Lower lobe of right lung (tissue), 2 donors: ENCODE measurements at regions not wholly inside any gene's neighbourhood (a gene's known extent, or its start where the extent isn't known, plus 50 kb on each side); places are given as distances from the start of the nearest gene placed in this dataset.

Source experiments
- ATAC-seq, 2 donors: fragments of 200-7000 bp; cut with Tn5 transposase; one replicate each; pipeline ENCODE4 v1.9.1; 2020 to 2022; ENCODE audit warnings: mild to moderate bottlenecking in 2 of 2, moderate library complexity in 2 of 2
- DNase-seq: peaks from one replicate; pipeline ENCODE4 v3.0.0-alpha.2; 2020
- H3K27ac ChIP-seq: fragments of 200-600 bp; one replicate; pipeline ENCODE4 v1.8.0; 2022
- H3K27me3 ChIP-seq: fragments of 200-600 bp; one replicate; pipeline ENCODE4 v1.8.0; 2022; ENCODE audit warnings: low read depth
- H3K36me3 ChIP-seq: fragments of 200-600 bp; one replicate; pipeline ENCODE4 v1.8.0; 2022; ENCODE audit warnings: mild to moderate bottlenecking
- H3K4me1 ChIP-seq: fragments of 200-600 bp; one replicate; pipeline ENCODE4 v1.8.0; 2022
- H3K4me3 ChIP-seq: fragments of 200-600 bp; one replicate; pipeline ENCODE4 v1.8.0; 2022; ENCODE audit warnings: mild to moderate bottlenecking
- H3K9me3 ChIP-seq: fragments of 200-600 bp; one replicate; pipeline ENCODE4 v1.8.0; 2022
- CTCF ChIP-seq: fragments of 200-600 bp; IDR thresholded peaks from one replicate; pipeline ENCODE4 v1.8.0; 2022; ENCODE audit warnings: antibody characterized with exemption, mild to moderate bottlenecking
- intact Hi-C: fragments of 100-400 bp; cut with DNase I; formaldehyde crosslinking; loops from one replicate; pipeline ENCODE4 v1.11.0; 2022
- donor health status: DM: no; HTN: yes; CAD: no; lungs with severe emphysema.

- H3K27ac ChIP-seq: no peak overlapping the region
- intact Hi-C loops: no loop called here
- H3K4me1 ChIP-seq: no peaks in the 10 kb centered on the region
- no peaks in the 10 kb centered on the region for H3K36me3 ChIP-seq
- no peak for ATAC-seq
- no peak overlapping the region for H3K4me3 ChIP-seq
- TF ChIP-seq CTCF: no peak
- no peak for DNase-seq
- H3K27me3 ChIP-seq: no peaks in the 10 kb centered on the region
- no peaks in the 10 kb centered on the region for H3K9me3 ChIP-seq
Observed at GRCh38 chr6:23350752-23351453, 775.1 kb upstream of the NRSN1 start.

- no peak overlapping the region for H3K4me3 ChIP-seq
- no peak overlapping the region for H3K27ac ChIP-seq
- H3K9me3 ChIP-seq: no peaks in the 10 kb centered on the region
- intact Hi-C loops: no loop called here
- TF ChIP-seq CTCF: no peak
- no peaks in the 10 kb centered on the region for H3K27me3 ChIP-seq
- no peaks in the 10 kb centered on the region for H3K4me1 ChIP-seq
- no peaks in the 10 kb centered on the region for H3K36me3 ChIP-seq
- no peak for DNase-seq
- no peak for ATAC-seq
Observed at GRCh38 chr6:23354004-23354403, 772.0 kb upstream of the NRSN1 start.

GRCh38 chr6:23357185-23357766, 768.7 kb upstream of the NRSN1 start:
- H3K9me3 ChIP-seq: no peaks in the 10 kb centered on the region
- no peaks in the 10 kb centered on the region for H3K36me3 ChIP-seq
- DNase-seq (no peak), ATAC-seq (no peak)
- no peak for TF ChIP-seq CTCF
- H3K27me3 ChIP-seq: no peaks in the 10 kb centered on the region
- no peaks in the 10 kb centered on the region for H3K4me1 ChIP-seq
- no peak overlapping the region for H3K4me3 ChIP-seq
- no peak overlapping the region for H3K27ac ChIP-seq
- intact Hi-C loops: no loop called here

- Histone ChIP-seq H3K27me3 (no peaks in the 10 kb centered on the region), H3K4me1 (no peaks in the 10 kb centered on the region), H3K36me3 (no peaks in the 10 kb centered on the region), H3K27ac (no peak overlapping the region), H3K9me3 (no peaks in the 10 kb centered on the region), H3K4me3 (no peak overlapping the region)
- DNase-seq (no peak), ATAC-seq (no peak)
- TF ChIP-seq CTCF: no peak
- intact Hi-C loops: no loop called here
Observed at GRCh38 chr6:23365732-23366131, 760.3 kb upstream of the NRSN1 start.

- DNase-seq (no peak), ATAC-seq (no peak)
- H3K27ac ChIP-seq: no peak overlapping the region
- no peaks in the 10 kb centered on the region for H3K27me3 ChIP-seq
- no peaks in the 10 kb centered on the region for H3K36me3 ChIP-seq
- no peak for TF ChIP-seq CTCF
- H3K4me1 ChIP-seq: no peaks in the 10 kb centered on the region
- no peak overlapping the region for H3K4me3 ChIP-seq
- intact Hi-C loops: no loop called here
- no peaks in the 10 kb centered on the region for H3K9me3 ChIP-seq
Observed at GRCh38 chr6:23367311-23367710, 758.7 kb upstream of the NRSN1 start.
